ENCODE measurements at regions not wholly inside any gene's neighbourhood (a gene's known extent, or its start where the extent isn't known, plus 50 kb on each side); places are given as distances from the start of the nearest gene placed in this dataset.

DNA sequence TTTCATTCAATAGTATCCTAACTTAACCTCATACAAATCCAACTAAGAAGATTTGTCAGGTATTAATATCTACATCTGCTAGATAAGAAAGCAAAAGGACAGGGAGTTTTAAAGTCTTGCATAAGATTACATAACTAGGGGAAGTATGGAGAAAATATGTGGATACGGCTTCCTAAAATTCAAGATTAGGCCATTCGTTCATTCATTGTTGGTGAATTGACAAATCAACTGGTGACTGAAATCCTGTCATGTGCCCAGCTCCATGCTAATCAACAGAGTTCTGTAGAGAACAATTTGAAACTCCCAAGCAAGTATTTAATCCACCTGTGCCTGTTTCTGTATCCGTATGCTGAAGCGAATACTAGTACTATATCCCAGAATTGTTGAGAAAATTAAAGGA, 260.9 kb upstream of the USP15 start:
- H3K4me3 Mint-ChIP-seq: no peak overlapping the region
- no peaks in the 10 kb centered on the region for H3K9me3 Mint-ChIP-seq
- no peaks in the 10 kb centered on the region for H3K36me3 Mint-ChIP-seq (ENCODE audit: low read depth)
- no peaks in the 10 kb centered on the region for H3K27me3 Mint-ChIP-seq (ENCODE audit: low read depth, poor library complexity)
- H3K27ac Mint-ChIP-seq: no peak overlapping the region
- no peak for DNase-seq
- TF ChIP-seq, protein P1, sequence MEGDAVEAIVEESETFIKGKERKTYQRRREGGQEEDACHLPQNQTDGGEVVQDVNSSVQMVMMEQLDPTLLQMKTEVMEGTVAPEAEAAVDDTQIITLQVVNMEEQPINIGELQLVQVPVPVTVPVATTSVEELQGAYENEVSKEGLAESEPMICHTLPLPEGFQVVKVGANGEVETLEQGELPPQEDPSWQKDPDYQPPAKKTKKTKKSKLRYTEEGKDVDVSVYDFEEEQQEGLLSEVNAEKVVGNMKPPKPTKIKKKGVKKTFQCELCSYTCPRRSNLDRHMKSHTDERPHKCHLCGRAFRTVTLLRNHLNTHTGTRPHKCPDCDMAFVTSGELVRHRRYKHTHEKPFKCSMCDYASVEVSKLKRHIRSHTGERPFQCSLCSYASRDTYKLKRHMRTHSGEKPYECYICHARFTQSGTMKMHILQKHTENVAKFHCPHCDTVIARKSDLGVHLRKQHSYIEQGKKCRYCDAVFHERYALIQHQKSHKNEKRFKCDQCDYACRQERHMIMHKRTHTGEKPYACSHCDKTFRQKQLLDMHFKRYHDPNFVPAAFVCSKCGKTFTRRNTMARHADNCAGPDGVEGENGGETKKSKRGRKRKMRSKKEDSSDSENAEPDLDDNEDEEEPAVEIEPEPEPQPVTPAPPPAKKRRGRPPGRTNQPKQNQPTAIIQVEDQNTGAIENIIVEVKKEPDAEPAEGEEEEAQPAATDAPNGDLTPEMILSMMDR (IDR thresholded peaks at IDR 0.05): no peak
- no peaks in the 10 kb centered on the region for H3K4me1 Mint-ChIP-seq

DNA sequence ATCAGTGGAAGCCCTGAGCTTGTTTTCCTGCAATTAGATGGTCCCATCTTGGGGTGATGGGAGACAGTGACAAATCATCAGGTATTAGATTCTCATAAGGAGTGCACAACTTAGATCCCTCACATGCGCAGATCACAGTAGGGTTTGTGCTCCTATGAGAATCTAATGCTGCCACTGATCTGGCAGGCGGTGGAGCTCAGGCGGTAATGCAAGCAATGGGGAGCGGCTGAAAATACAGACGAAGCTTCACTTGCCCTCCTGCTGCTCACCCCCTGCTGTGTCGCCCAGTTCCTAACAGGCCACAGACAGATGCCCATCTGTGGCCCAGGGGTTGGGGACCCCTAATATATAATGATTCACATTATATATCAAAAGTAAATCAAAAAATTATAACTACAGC, 258.8 kb upstream of the USP15 start:
- DNase-seq: no peak
- Mint-ChIP-seq H3K4me1 (no peaks in the 10 kb centered on the region), H3K4me3 (no peak overlapping the region), H3K27ac (no peak overlapping the region), H3K9me3 (no peaks in the 10 kb centered on the region), H3K36me3 (ENCODE audit: low read depth) (no peaks in the 10 kb centered on the region), H3K27me3 (ENCODE audit: low read depth, poor library complexity) (no peaks in the 10 kb centered on the region)
- TF ChIP-seq, protein P1 (IDR thresholded peaks at IDR 0.05): no peak

DNA sequence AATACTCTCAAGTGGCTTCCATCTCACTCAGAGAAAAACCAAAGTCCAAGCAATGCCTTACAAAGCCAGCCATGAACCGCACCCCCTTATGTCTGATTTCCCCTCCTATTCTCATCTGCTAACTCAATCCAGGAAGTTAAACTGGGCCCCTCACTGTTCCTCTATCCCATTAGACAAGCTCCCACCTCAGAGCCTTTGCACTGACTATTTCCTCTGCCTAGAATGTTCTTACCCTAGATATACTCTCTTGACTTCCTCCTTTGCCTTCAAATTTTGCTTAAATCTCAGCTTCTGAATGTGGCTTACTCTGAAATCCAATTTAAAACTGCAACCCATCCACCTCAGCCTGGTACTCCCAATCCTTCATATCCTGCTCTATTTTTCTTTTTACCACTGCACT, 257.0 kb upstream of the USP15 start:
- H3K36me3 Mint-ChIP-seq (ENCODE audit: low read depth): no peaks in the 10 kb centered on the region
- TF ChIP-seq, protein P1 (IDR thresholded peaks at IDR 0.05): no peak
- H3K9me3 Mint-ChIP-seq: no peaks in the 10 kb centered on the region
- no peak for DNase-seq
- H3K27ac Mint-ChIP-seq: no peak overlapping the region
- no peak overlapping the region for H3K4me3 Mint-ChIP-seq
- no peaks in the 10 kb centered on the region for H3K4me1 Mint-ChIP-seq
- H3K27me3 Mint-ChIP-seq (ENCODE audit: low read depth, poor library complexity): peaks cover 4% of the 10 kb centered on the region

DNA sequence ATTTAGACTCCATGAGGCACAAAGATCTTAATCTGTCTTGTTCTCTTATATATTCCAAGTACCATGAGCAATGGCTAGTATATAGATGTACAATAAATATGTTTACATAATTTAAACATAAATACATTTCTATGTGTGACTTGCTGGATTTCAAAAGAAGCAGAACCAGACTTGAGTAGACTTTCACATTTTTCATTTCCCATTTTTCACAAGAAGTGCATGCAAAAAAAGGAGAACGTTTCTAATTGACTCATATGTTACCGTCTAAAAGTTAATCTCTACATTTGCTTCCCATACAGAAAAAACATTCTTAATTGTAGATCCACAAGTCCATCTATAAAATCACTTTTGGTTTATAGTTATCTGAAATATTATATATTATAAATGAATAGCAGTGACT, 256.5 kb upstream of the USP15 start:
- Mint-ChIP-seq H3K27me3 (ENCODE audit: low read depth, poor library complexity) (peaks cover 4% of the 10 kb centered on the region), H3K36me3 (ENCODE audit: low read depth) (no peaks in the 10 kb centered on the region)

DNA sequence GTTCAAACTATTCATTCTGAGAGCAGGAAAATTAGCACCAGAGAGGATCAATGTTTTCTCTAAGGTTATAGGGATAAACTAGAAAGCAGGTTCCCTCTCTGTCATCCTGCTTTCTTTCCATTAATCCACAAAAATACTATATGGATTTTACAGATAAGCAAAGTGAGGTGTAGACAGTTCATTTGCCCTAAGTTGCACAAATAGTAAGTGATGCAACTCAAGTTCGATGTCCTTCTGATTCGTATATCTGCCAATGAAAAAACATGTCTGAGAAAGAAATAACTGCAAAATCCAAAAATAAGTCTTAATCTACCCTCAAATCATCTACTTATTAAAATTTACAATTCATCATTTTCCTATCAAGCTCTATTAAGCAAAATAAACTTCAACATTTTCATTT, 254.6 kb upstream of the USP15 start:
- H3K4me3 Mint-ChIP-seq: no peak overlapping the region
- TF ChIP-seq, protein P1 (IDR thresholded peaks at IDR 0.05): no peak
- DNase-seq: no peak
- H3K27me3 Mint-ChIP-seq (ENCODE audit: low read depth, poor library complexity): peaks cover 4% of the 10 kb centered on the region
- H3K9me3 Mint-ChIP-seq: peaks cover 4% of the 10 kb centered on the region
- H3K36me3 Mint-ChIP-seq (ENCODE audit: low read depth): no peaks in the 10 kb centered on the region
- no peaks in the 10 kb centered on the region for H3K4me1 Mint-ChIP-seq
- no peak overlapping the region for H3K27ac Mint-ChIP-seq

More for the DNA sequence above, 256.5 kb upstream of the USP15 start:
- Mint-ChIP-seq H3K27ac (no peak overlapping the region), H3K4me1 (no peaks in the 10 kb centered on the region), H3K4me3 (no peak overlapping the region), H3K9me3 (no peaks in the 10 kb centered on the region)
- TF ChIP-seq, protein P1 (IDR thresholded peaks at IDR 0.05): no peak
- DNase-seq: no peak

DNA sequence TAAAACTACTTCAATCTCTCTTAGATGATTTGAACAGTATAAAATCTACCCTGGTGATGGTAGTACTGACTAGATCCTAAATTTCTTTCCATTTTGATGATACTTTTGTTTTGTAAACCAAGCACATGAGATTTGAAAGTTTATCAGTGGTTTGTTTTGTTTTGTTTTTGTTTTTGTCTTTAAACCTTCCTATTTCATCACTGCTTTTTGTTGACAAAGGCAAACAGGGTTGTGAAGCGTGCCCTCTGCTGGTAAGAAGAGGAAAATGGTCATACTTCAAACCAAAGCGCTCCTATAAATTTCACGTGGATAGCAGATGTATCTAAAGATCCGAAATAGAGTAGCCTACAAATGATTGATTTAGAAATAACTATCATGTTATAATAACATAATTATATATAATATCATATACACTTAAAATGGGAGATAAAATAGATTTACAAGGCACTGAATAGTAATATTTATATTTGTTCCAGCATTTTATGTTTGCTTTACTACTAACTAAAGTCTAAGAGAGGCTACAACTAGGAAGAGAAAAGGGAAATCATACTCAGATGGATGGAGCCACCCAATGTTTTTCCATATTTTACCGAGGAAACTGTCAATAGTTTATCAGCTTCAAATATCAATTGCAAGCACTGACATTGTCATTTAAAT, 254.0 kb upstream of the USP15 start:
- peak; percentile 37 for DNase-seq
- H3K27ac Mint-ChIP-seq: no peak overlapping the region
- H3K4me3 Mint-ChIP-seq: no peak overlapping the region
- H3K4me1 Mint-ChIP-seq: no peaks in the 10 kb centered on the region
- TF ChIP-seq, protein P1 (IDR thresholded peaks at IDR 0.05): peak; percentile 77
- peaks cover 4% of the 10 kb centered on the region for H3K27me3 Mint-ChIP-seq (ENCODE audit: low read depth, poor library complexity)
- no peaks in the 10 kb centered on the region for H3K36me3 Mint-ChIP-seq (ENCODE audit: low read depth)
- H3K9me3 Mint-ChIP-seq: peaks cover 4% of the 10 kb centered on the region

Data from nephron progenitor cell (in vitro differentiated cells).